ENCODE measurements at regions not wholly inside any gene's neighbourhood (a gene's known extent, or its start where the extent isn't known, plus 50 kb on each side); places are given as distances from the start of the nearest gene placed in this dataset.

DNA sequence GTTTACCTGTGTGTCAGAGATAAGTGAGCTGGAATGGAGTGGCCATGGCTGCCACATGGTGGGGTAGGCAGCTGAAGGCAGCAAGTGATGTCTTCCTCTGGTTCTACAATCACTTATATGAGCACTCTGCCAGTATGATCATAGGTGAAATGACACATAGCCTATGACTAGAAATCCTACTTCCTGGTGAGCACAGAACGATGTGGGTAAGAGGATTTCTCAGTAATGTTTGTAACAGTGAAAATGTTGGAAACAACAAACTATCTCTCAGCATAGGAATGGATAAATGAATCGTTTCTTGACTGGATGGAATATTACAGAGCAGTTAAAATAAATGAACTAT is 187.0 kb upstream of the S1PR3 start:
- peaks cover 2% of the 10 kb centered on the region for H3K9me3 Mint-ChIP-seq
- H3K4me1 Mint-ChIP-seq: peaks cover 4% of the 10 kb centered on the region
- H3K27me3 Mint-ChIP-seq (ENCODE audit: low read depth): peaks cover 14% of the 10 kb centered on the region
- H3K4me3 Mint-ChIP-seq: no peak overlapping the region
- no peak overlapping the region for H3K27ac Mint-ChIP-seq (ENCODE audit: unreplicated experiment)
- no peak for TF ChIP-seq CTCF (conservative IDR thresholded peaks at IDR 0.05)
- no peak for DNase-seq (ENCODE audit: low read depth, low spot score)
- H3K36me3 Mint-ChIP-seq (ENCODE audit: low read depth): no peaks in the 10 kb centered on the region

GRCh38 chr9:88805217-88805943 is 185.9 kb upstream of the S1PR3 start:
- no peak for TF ChIP-seq CTCF (conservative IDR thresholded peaks at IDR 0.05)
- H3K27me3 Mint-ChIP-seq (ENCODE audit: low read depth): peaks cover 6% of the 10 kb centered on the region
- peaks cover 2% of the 10 kb centered on the region for H3K9me3 Mint-ChIP-seq
- no peak for DNase-seq (ENCODE audit: low read depth, low spot score)
- H3K4me1 Mint-ChIP-seq: peaks cover 1% of the 10 kb centered on the region
- no peak overlapping the region for H3K4me3 Mint-ChIP-seq
- no peak overlapping the region for H3K27ac Mint-ChIP-seq (ENCODE audit: unreplicated experiment)
- H3K36me3 Mint-ChIP-seq (ENCODE audit: low read depth): no peaks in the 10 kb centered on the region

GRCh38 chr9:88807426-88807825 is 183.8 kb upstream of the S1PR3 start:
- no peak for DNase-seq (ENCODE audit: low read depth, low spot score)
- Mint-ChIP-seq H3K27ac (ENCODE audit: unreplicated experiment) (no peak overlapping the region), H3K4me3 (no peak overlapping the region), H3K4me1 (peaks cover 15% of the 10 kb centered on the region), H3K27me3 (ENCODE audit: low read depth) (peaks cover 4% of the 10 kb centered on the region), H3K36me3 (ENCODE audit: low read depth) (no peaks in the 10 kb centered on the region), H3K9me3 (peaks cover 5% of the 10 kb centered on the region)
- TF ChIP-seq CTCF (conservative IDR thresholded peaks at IDR 0.05): no peak

DNA sequence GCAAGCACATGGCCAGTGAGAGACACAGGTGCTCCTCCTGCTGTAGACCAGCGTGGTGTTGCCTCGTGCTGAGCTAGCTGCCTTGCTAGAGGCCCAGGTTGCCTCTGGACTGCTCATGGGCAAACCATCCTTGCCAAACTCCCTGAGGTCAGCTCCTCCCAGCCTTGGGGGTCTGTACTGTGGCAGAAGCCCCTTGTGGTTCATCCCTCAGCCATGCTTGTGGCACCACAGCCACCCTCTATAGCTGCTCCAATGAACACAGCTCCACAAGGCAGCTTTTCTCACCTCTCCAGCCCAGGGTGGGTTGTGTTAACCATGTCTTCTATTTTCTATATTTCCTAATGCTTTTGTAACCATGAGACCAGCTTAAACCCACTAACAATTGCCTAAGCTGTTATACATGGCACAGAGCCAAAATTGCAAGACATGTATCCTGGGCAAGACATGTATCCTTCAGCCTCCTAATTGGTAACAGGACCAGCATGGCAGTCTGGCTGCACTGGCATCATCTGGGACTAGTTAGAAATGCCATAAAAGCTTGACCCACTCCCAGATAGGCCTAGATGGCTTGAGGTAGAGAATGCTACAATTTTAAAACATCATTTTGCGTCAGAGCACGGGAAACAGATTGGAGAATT is 183.1 kb upstream of the S1PR3 start:
- no peak for DNase-seq (ENCODE audit: low read depth, low spot score)
- Mint-ChIP-seq H3K36me3 (ENCODE audit: low read depth) (no peaks in the 10 kb centered on the region), H3K4me3 (no peak overlapping the region), H3K9me3 (peaks cover 5% of the 10 kb centered on the region), H3K27ac (ENCODE audit: unreplicated experiment) (no peak overlapping the region), H3K27me3 (ENCODE audit: low read depth) (peaks cover 1% of the 10 kb centered on the region), H3K4me1 (peaks cover 19% of the 10 kb centered on the region)
- no peak for TF ChIP-seq CTCF (conservative IDR thresholded peaks at IDR 0.05)

DNA sequence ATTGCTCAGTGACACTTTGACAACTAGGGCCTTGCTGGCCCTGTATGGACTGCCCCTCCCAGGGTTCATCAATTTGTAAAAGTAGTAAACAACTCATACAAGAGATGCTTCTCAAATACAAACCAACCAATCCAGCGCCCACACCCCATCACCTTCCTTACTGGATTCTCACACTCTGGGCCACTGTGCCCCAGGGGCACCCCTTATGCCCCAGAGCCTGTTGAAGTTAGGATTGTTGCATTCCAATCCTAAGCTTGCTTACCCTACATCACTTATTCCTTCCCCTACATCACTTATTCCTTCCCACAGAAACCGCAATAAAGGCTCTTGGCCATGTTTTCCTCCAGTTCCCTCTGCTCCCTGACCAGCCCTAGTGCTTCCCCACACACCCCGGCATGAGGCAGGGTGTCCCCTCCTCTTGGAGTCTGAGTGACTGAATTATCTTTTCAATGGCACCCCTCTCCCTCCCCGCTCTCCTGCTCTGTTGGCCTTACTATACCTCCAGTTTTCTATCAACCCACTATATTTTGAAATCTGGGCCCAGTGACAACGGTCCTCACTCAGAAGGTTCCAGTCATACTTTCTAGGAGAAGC is 182.4 kb upstream of the S1PR3 start:
- no peak for TF ChIP-seq CTCF (conservative IDR thresholded peaks at IDR 0.05)
- Mint-ChIP-seq H3K27me3 (ENCODE audit: low read depth) (no peaks in the 10 kb centered on the region), H3K27ac (ENCODE audit: unreplicated experiment) (no peak overlapping the region), H3K4me1 (peaks cover 24% of the 10 kb centered on the region), H3K4me3 (no peak overlapping the region), H3K9me3 (peaks cover 5% of the 10 kb centered on the region), H3K36me3 (ENCODE audit: low read depth) (no peaks in the 10 kb centered on the region)
- DNase-seq (ENCODE audit: low read depth, low spot score): no peak
